PC-3 (cell line): ENCODE measurements at regions not wholly inside any gene's neighbourhood (a gene's known extent, or its start where the extent isn't known, plus 50 kb on each side); places are given as distances from the start of the nearest gene placed in this dataset.

Source experiments
- ATAC-seq: fragments of 200-7000 bp; cut with Tn5 transposase; 2 replicates; pipeline ENCODE4 v1.9.1; 2020; ENCODE audit warnings: mild to moderate bottlenecking, moderate library complexity
- BruUV-seq: library from RNA; stranded (reverse); fragments of 400-500 nt; replicated peaks from 2 replicates; lab custom pipeline; 2021; lab: Mats Ljungman, UMichigan
- CTCF ChIA-PET: fragments of 300-600 bp; sonication (Branson Sonifier 250); formaldehyde crosslinking; loops from one replicate; lab custom pipeline; 2022; ENCODE audit warnings: antibody characterized with exemption; lab: Charles Lee
- POLR2A ChIA-PET: fragments of 300-600 bp; sonication (Branson Sonifier 250); formaldehyde crosslinking; loops from one replicate; lab custom pipeline; 2022; ENCODE audit warnings: antibody characterized with exemption; ENCODE audit not compliant: unreplicated experiment; lab: Charles Lee
- DNase-seq: peaks from one replicate; pipeline ENCODE4 v3.0.0-alpha.2; 2015
- H2AFZ ChIP-seq: fragments of 300-600 bp; sonication (generic); 2 replicates; pipeline ENCODE4 v1.6.0; 2016; ENCODE audit warnings: antibody characterized with exemption, low read length
- H3F3A ChIP-seq: fragments of 300-600 bp; sonication (generic); one replicate; pipeline ENCODE4 v1.6.0; 2017; ENCODE audit warnings: antibody characterized with exemption, low read length, control low read depth, mild to moderate bottlenecking; ENCODE audit not compliant: unreplicated experiment
- H3K27ac ChIP-seq: fragments of 300-600 bp; sonication (generic); 2 replicates; pipeline ENCODE4 v1.5.1; 2016; ENCODE audit warnings: mild to moderate bottlenecking, low read length
- H3K27me3 ChIP-seq: fragments of 300-600 bp; sonication (generic); 2 replicates; pipeline ENCODE4 v1.6.1; 2016; ENCODE audit warnings: low read length, mixed read lengths
- H3K36me3 ChIP-seq: fragments of 300-600 bp; sonication (generic); 2 replicates; pipeline ENCODE4 v1.6.1; 2016; ENCODE audit warnings: low read depth, mixed run types, low read length, mixed read lengths
- H3K4me1 ChIP-seq: fragments of 300-600 bp; sonication (generic); 2 replicates; pipeline ENCODE4 v1.5.1; 2016; ENCODE audit warnings: low read length; ENCODE audit not compliant: insufficient read depth
- H3K4me2 ChIP-seq: fragments of 300-600 bp; sonication (generic); 2 replicates; pipeline ENCODE4 v1.6.0; 2016; ENCODE audit warnings: low read length
- H3K4me3 ChIP-seq: fragments of 300-600 bp; sonication (generic); 2 replicates; pipeline ENCODE4 v1.5.1; 2016; ENCODE audit warnings: mild to moderate bottlenecking, low read length, mixed read lengths
- H3K79me2 ChIP-seq: fragments of 300-600 bp; sonication (generic); 2 replicates; pipeline ENCODE4 v1.6.1; 2017; ENCODE audit warnings: low read length, mixed read lengths
- H3K9ac ChIP-seq: fragments of 300-600 bp; sonication (generic); 2 replicates; pipeline ENCODE4 v1.6.0; 2016; ENCODE audit warnings: mild to moderate bottlenecking, low read length
- H3K9me2 ChIP-seq: fragments of 300-600 bp; sonication (generic); replicated peaks from 2 replicates; pipeline ENCODE4 v1.6.1; 2016; ENCODE audit warnings: mixed run types, low read length, mixed read lengths
- H3K9me3 ChIP-seq: fragments of 300-600 bp; sonication (generic); 2 replicates; pipeline ENCODE4 v1.6.1; 2016; ENCODE audit warnings: low read length, mixed read lengths
- H4K20me1 ChIP-seq: fragments of 300-600 bp; sonication (generic); 2 replicates; pipeline ENCODE4 v1.6.1; 2016; ENCODE audit warnings: low read length, mixed read lengths
- CTCF ChIP-seq: fragments of 300-600 bp; sonication (generic); conservative IDR thresholded peaks from 2 replicates; pipeline ENCODE4 v1.5.1; 2017; ENCODE audit warnings: antibody characterized with exemption, low read depth, mild to moderate bottlenecking, low read length
- EZH2 ChIP-seq: fragments of 300-600 bp; sonication (generic); IDR thresholded peaks from one replicate; pipeline ENCODE4 v1.6.1; 2017; ENCODE audit warnings: antibody characterized with exemption, mild to moderate bottlenecking, low read length; ENCODE audit not compliant: unreplicated experiment
- EZH2phosphoT487 ChIP-seq: fragments of 300-600 bp; sonication (generic); IDR thresholded peaks from 2 replicates; pipeline ENCODE4 v1.6.1; 2018; ENCODE audit warnings: mild to moderate bottlenecking, antibody characterized with exemption, low read length, borderline replicate concordance
- intact Hi-C: fragments of 100-400 bp; cut with micrococcal nuclease; formaldehyde crosslinking; loops from 2 replicates; pipeline ENCODE4 v1.9.0; 2023

- DNase-seq: peak; percentile 45
- Histone ChIP-seq H3K9ac (no peak overlapping the region), H3K27ac (peak overlapping the region; percentile 20), H3K36me3 (no peaks in the 10 kb centered on the region), H3K27me3 (no peaks in the 10 kb centered on the region), H3K4me1 (peaks cover 10% of the 10 kb centered on the region), H2AFZ (peak overlapping the region; percentile 60), H3K4me3 (no peak overlapping the region), H3K4me2 (peak overlapping the region; percentile 33), H4K20me1 (no peaks in the 10 kb centered on the region), H3K9me3 (no peaks in the 10 kb centered on the region), H3K9me2 (no peaks in the 10 kb centered on the region), H3K79me2 (no peaks in the 10 kb centered on the region), H3F3A (no peaks in the 10 kb centered on the region)
- peak; percentile 65 for ATAC-seq
- intact Hi-C loops: no loop called here
- POLR2A ChIA-PET: no interaction called here
- BruUV-seq: no TSS peak
- CTCF ChIA-PET: no interaction called here
- no peak for TF ChIP-seq EZH2phosphoT487
- TF ChIP-seq EZH2: no peak
- TF ChIP-seq CTCF: no peak
Measured at GRCh38 chr5:88108490-88109279, 160.0 kb downstream of the TMEM161B start.

GRCh38 chr5:88094906-88095496 lies 173.6 kb downstream of the TMEM161B start:
- Histone ChIP-seq H4K20me1 (no peaks in the 10 kb centered on the region), H3K9me2 (no peaks in the 10 kb centered on the region), H2AFZ (no peak overlapping the region), H3K4me2 (no peak overlapping the region), H3K9ac (no peak overlapping the region), H3K27ac (no peak overlapping the region), H3K9me3 (no peaks in the 10 kb centered on the region), H3K27me3 (no peaks in the 10 kb centered on the region), H3F3A (no peaks in the 10 kb centered on the region), H3K4me3 (no peak overlapping the region), H3K4me1 (no peaks in the 10 kb centered on the region), H3K79me2 (no peaks in the 10 kb centered on the region), H3K36me3 (no peaks in the 10 kb centered on the region)
- ATAC-seq (no peak), DNase-seq (no peak)
- CTCF ChIA-PET: no interaction called here
- TF ChIP-seq CTCF (no peak), EZH2phosphoT487 (no peak), EZH2 (no peak)
- POLR2A ChIA-PET: no interaction called here
- intact Hi-C loops: no loop called here
- no TSS peak for BruUV-seq

GRCh38 chr5:88094403-88094802 lies 174.2 kb downstream of the TMEM161B start:
- no peaks in the 10 kb centered on the region for H3K27me3 ChIP-seq
- no peaks in the 10 kb centered on the region for H3F3A ChIP-seq
- no peaks in the 10 kb centered on the region for H3K9me2 ChIP-seq
- H3K4me1 ChIP-seq: no peaks in the 10 kb centered on the region
- CTCF ChIA-PET: no interaction called here
- H3K9ac ChIP-seq: no peak overlapping the region
- intact Hi-C loops: no loop called here
- TF ChIP-seq EZH2: no peak
- TF ChIP-seq EZH2phosphoT487: no peak
- TF ChIP-seq CTCF: no peak
- no peak overlapping the region for H3K4me3 ChIP-seq
- no peaks in the 10 kb centered on the region for H4K20me1 ChIP-seq
- ATAC-seq (no peak), DNase-seq (no peak)
- H3K27ac ChIP-seq: no peak overlapping the region
- H3K9me3 ChIP-seq: no peaks in the 10 kb centered on the region
- no peak overlapping the region for H2AFZ ChIP-seq
- H3K79me2 ChIP-seq: no peaks in the 10 kb centered on the region
- H3K36me3 ChIP-seq: no peaks in the 10 kb centered on the region
- H3K4me2 ChIP-seq: no peak overlapping the region
- POLR2A ChIA-PET: no interaction called here
- no TSS peak for BruUV-seq
